H9 (cell line): ENCODE measurements at regions not wholly inside any gene's neighbourhood (a gene's known extent, or its start where the extent isn't known, plus 50 kb on each side); places are given as distances from the start of the nearest gene placed in this dataset.

Source experiments
- DNase-seq: peaks from one replicate; pipeline ENCODE4 v3.0.0-alpha.2; 2017
- H2AFZ ChIP-seq: one replicate; pipeline ENCODE4 v1.6.1; 2013; ENCODE audit warnings: mild to moderate bottlenecking, low read length, control low read depth, moderate library complexity
- H2AK5ac ChIP-seq: 2 replicates; pipeline ENCODE4 v1.6.1; 2013; ENCODE audit warnings: low read length, control low read depth, mixed read lengths; ENCODE audit not compliant: insufficient read length
- H2BK120ac ChIP-seq: one replicate; pipeline ENCODE4 v1.6.1; 2013; ENCODE audit warnings: low read depth, mild to moderate bottlenecking, low read length, control low read depth, inconsistent platforms; ENCODE audit not compliant: poor library complexity, severe bottlenecking
- H2BK12ac ChIP-seq: 2 replicates; pipeline ENCODE4 v1.6.1; 2013; ENCODE audit warnings: low read length, control low read depth, mixed read lengths, low read depth; ENCODE audit not compliant: insufficient read length
- H2BK15ac ChIP-seq: 2 replicates; pipeline ENCODE4 v1.6.1; 2013; ENCODE audit warnings: low read depth, low read length, control low read depth
- H2BK20ac ChIP-seq: one replicate; pipeline ENCODE4 v1.6.1; 2013; ENCODE audit warnings: low read depth, mild to moderate bottlenecking, low read length, control low read depth, inconsistent platforms; ENCODE audit not compliant: poor library complexity, severe bottlenecking
- H2BK5ac ChIP-seq: 2 replicates; pipeline ENCODE4 v1.6.1; 2013; ENCODE audit warnings: low read length, control low read depth, mixed read lengths; ENCODE audit not compliant: insufficient read length
- H3K14ac ChIP-seq: 2 replicates; pipeline ENCODE4 v1.6.1; 2013; ENCODE audit warnings: low read length, control low read depth; ENCODE audit not compliant: insufficient read depth
- H3K18ac ChIP-seq: 2 replicates; pipeline ENCODE4 v1.6.1; 2013; ENCODE audit warnings: low read depth, mild to moderate bottlenecking, mixed read lengths, low read length, control low read depth; ENCODE audit not compliant: insufficient read length
- H3K23ac ChIP-seq: 2 replicates; pipeline ENCODE4 v1.6.1; 2013; ENCODE audit warnings: low read length, control low read depth, mixed read lengths, low read depth; ENCODE audit not compliant: insufficient read length
- H3K23me2 ChIP-seq: 2 replicates; pipeline ENCODE4 v1.6.1; 2013; ENCODE audit warnings: low read depth, mild to moderate bottlenecking, mixed read lengths, low read length, control low read depth; ENCODE audit not compliant: insufficient read length, poor library complexity, severe bottlenecking
- H3K27ac ChIP-seq: 2 replicates; pipeline ENCODE4 v1.5.1; 2013; ENCODE audit warnings: low read length, control low read depth, mixed read lengths, low read depth; ENCODE audit not compliant: insufficient read length
- H3K27me3 ChIP-seq: 2 replicates; pipeline ENCODE4 v1.6.1; 2013; ENCODE audit warnings: low read length, control low read depth, inconsistent platforms; ENCODE audit not compliant: insufficient read depth
- H3K4ac ChIP-seq: 2 replicates; pipeline ENCODE4 v1.6.1; 2013; ENCODE audit warnings: low read depth, mild to moderate bottlenecking, control low read depth, inconsistent platforms, low read length, moderate library complexity
- H3K4me1 ChIP-seq: 2 replicates; pipeline ENCODE4 v1.6.1; 2013; ENCODE audit warnings: low read length, control low read depth, inconsistent platforms; ENCODE audit not compliant: insufficient read depth
- H3K4me2 ChIP-seq: 2 replicates; pipeline ENCODE4 v1.6.1; 2013; ENCODE audit warnings: low read length, control low read depth, mixed read lengths; ENCODE audit not compliant: insufficient read length, insufficient read depth
- H3K56ac ChIP-seq: 2 replicates; pipeline ENCODE4 v1.6.1; 2013; ENCODE audit warnings: low read depth, mild to moderate bottlenecking, mixed read lengths, low read length, control low read depth; ENCODE audit not compliant: insufficient read length
- H3K79me1 ChIP-seq: 2 replicates; pipeline ENCODE4 v1.6.1; 2013; ENCODE audit warnings: low read depth, mild to moderate bottlenecking, moderate library complexity, low read length, control low read depth, inconsistent platforms; ENCODE audit not compliant: insufficient read depth, poor library complexity, severe bottlenecking
- H3K79me2 ChIP-seq: 2 replicates; pipeline ENCODE4 v1.6.1; 2013; ENCODE audit warnings: low read length, control low read depth, inconsistent platforms; ENCODE audit not compliant: insufficient read depth
- H3K9ac ChIP-seq: 2 replicates; pipeline ENCODE4 v1.6.1; 2013; ENCODE audit warnings: low read length, control low read depth, mixed read lengths; ENCODE audit not compliant: insufficient read length; ENCODE audit errors: extremely low read depth
- H3K9me3 ChIP-seq: one replicate; pipeline ENCODE4 v1.6.1; 2013; ENCODE audit warnings: low read depth, low read length, inconsistent platforms; ENCODE audit not compliant: control insufficient read depth
- H3T11ph ChIP-seq: one replicate; pipeline ENCODE4 v1.6.1; 2013; ENCODE audit warnings: mild to moderate bottlenecking, low read length, control low read depth, inconsistent platforms
- H4K20me1 ChIP-seq: one replicate; pipeline ENCODE4 v1.6.1; 2013; ENCODE audit not compliant: control insufficient read depth, insufficient read length, insufficient read depth
- H4K5ac ChIP-seq: 2 replicates; pipeline ENCODE4 v1.6.1; 2013; ENCODE audit warnings: low read depth, mild to moderate bottlenecking, mixed read lengths, low read length, control low read depth; ENCODE audit not compliant: insufficient read length
- H4K8ac ChIP-seq: replicated peaks from 2 replicates; pipeline ENCODE4 v1.6.1; 2013; ENCODE audit warnings: low read length, control low read depth, mixed read lengths, low read depth; ENCODE audit not compliant: insufficient read length
- H4K91ac ChIP-seq: 2 replicates; pipeline ENCODE4 v1.6.1; 2013; ENCODE audit warnings: low read depth, mild to moderate bottlenecking, moderate library complexity, mixed read lengths, low read length, control low read depth; ENCODE audit not compliant: insufficient read length
- H3K27ac Mint-ChIP-seq, 3 experiments: 2 replicates in 2 of 3; 3 replicates in 1 of 3; pipeline ENCODE4 v1.8.0; 2020 to 2021; ENCODE audit warnings: mixed read lengths in 3 of 3, mild to moderate bottlenecking in 1 of 3, moderate library complexity in 1 of 3
- H3K27me3 Mint-ChIP-seq: 2 replicates; pipeline ENCODE4 v1.8.0; 2021; ENCODE audit warnings: low read depth, mild to moderate bottlenecking, moderate library complexity, mixed read lengths
- H3K36me3 Mint-ChIP-seq, 3 experiments: 2 replicates in 2 of 3; 3 replicates in 1 of 3; pipeline ENCODE4 v1.8.0; 2020 to 2021; ENCODE audit warnings: low read depth in 3 of 3, mixed read lengths in 3 of 3; ENCODE audit not compliant: insufficient read depth in 1 of 3
- H3K4me1 Mint-ChIP-seq, 2 experiments: 2 replicates each; pipeline ENCODE4 v1.8.0; 2020; ENCODE audit warnings: mixed read lengths in 2 of 2
- H3K4me3 Mint-ChIP-seq, 2 experiments: 2 replicates in 1 of 2; 3 replicates in 1 of 2; pipeline ENCODE4 v1.8.0; 2020 to 2021; ENCODE audit warnings: mild to moderate bottlenecking in 2 of 2, mixed read lengths in 2 of 2, moderate library complexity in 1 of 2
- H3K9me3 Mint-ChIP-seq, 2 experiments: 2 replicates in 1 of 2; 3 replicates in 1 of 2; pipeline ENCODE4 v1.8.0; 2020; ENCODE audit warnings: mild to moderate bottlenecking in 2 of 2, mixed read lengths in 2 of 2, moderate library complexity in 1 of 2
- CTCF ChIP-seq: fragments of 200-600 bp; sonication (generic); conservative IDR thresholded peaks from 3 replicates; pipeline ENCODE4 v1.8.0; 2021; ENCODE audit warnings: antibody characterized with exemption, mild to moderate bottlenecking
- WGBS: extraction: QIAGEN DNeasy Blood & Tissue Kit; methylation state at CpG from one replicate; pipeline ENCODE4 v1.1.7; 2013; ENCODE audit warnings: missing lambda C conversion rate, low lambda C conversion rate, mixed read lengths; ENCODE audit not compliant: insufficient read length; ENCODE audit errors: extremely low coverage; 5-methylcytosine and 5-hydroxymethylcytosine counted together

- Histone ChIP-seq H3K79me1 (no peaks in the 10 kb centered on the region), H4K5ac (no peak overlapping the region), H3K56ac (no peak overlapping the region), H2BK120ac (no peak overlapping the region), H3T11ph (no peak overlapping the region), H3K14ac (no peak overlapping the region), H3K9ac (no peak overlapping the region), H2BK12ac (no peak overlapping the region), H2BK20ac (no peak overlapping the region), H2BK5ac (no peak overlapping the region), H3K23ac (no peak overlapping the region), H3K4ac (no peak overlapping the region), H2AFZ (no peak overlapping the region), H3K4me1 (peaks cover 7% of the 10 kb centered on the region), H3K27me3 (peaks cover 3% of the 10 kb centered on the region; the same call in 1 of the 2 replicates), H4K8ac (no peak overlapping the region), H3K9me3 (peaks cover under 1% of the 10 kb centered on the region), H3K23me2 (peaks cover 4% of the 10 kb centered on the region), H2BK15ac (no peak overlapping the region), H3K18ac (no peak overlapping the region), H4K20me1 (no peaks in the 10 kb centered on the region), H3K27ac (no peak overlapping the region), H3K4me2 (no peak overlapping the region), H3K79me2 (no peaks in the 10 kb centered on the region), H4K91ac (no peak overlapping the region), H2AK5ac (no peak overlapping the region)
- no peak overlapping the region for H3K27ac Mint-ChIP-seq
- peaks cover 4 to 13% (median 6%) of the 10 kb centered on the region in 3 experiments; a peak in 5 of 7 replicates for H3K36me3 Mint-ChIP-seq
- no peak for DNase-seq
- WGBS: no CpG with 5 or more reads among the region's 2 CpGs
- no peak for TF ChIP-seq CTCF
- H3K9me3 Mint-ChIP-seq: peaks cover 8% of the 10 kb centered on the region in 2 experiments
- peaks cover 31% of the 10 kb centered on the region for H3K27me3 Mint-ChIP-seq
- H3K4me1 Mint-ChIP-seq: peaks cover 44 to 45% of the 10 kb centered on the region in 2 experiments
- no peak overlapping the region; a peak in 1 of 5 replicates for H3K4me3 Mint-ChIP-seq
These were observed 73.3 kb upstream of the LRIG1 start for GRCh38 chr3:66574091-66574490.
